ENCODE measurements at regions not wholly inside any gene's neighbourhood (a gene's known extent, or its start where the extent isn't known, plus 50 kb on each side); places are given as distances from the start of the nearest gene placed in this dataset.

DNA sequence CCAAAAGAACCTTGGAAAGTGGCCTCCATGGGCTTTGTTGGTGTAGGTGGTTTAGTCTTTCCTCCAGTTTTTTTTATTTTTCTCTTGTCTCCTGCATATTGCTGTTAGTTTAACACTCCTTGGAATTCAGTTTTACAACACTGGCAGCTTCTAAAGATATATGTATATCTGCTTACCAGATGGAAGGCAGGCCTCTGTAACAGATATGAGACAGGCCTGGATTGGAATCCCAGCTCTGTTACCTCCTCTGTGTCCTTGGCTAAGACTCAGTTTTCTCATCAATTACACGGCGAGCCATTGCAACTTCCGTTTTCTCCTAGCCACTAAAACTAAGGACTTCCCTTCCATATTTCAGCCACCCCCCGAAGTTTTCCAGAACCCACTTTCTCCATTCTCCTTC is 133.4 kb upstream of the SMAD1 start:
- no peaks in the 10 kb centered on the region for H3K27me3 ChIP-seq (ENCODE audit: insufficient read depth, low read length, poor library complexity, severe bottlenecking)
- no peaks in the 10 kb centered on the region for H3K9me2 ChIP-seq (replicated peaks; ENCODE audit: low read depth, low read length)
- H3K4me1 ChIP-seq (ENCODE audit: insufficient read depth, low read length, poor library complexity, severe bottlenecking): peaks cover 7% of the 10 kb centered on the region
- H3K9ac ChIP-seq (ENCODE audit: low read depth, low read length, poor library complexity, severe bottlenecking): no peak overlapping the region
- no peak overlapping the region for H3K4me3 ChIP-seq (ENCODE audit: low read length, poor library complexity, severe bottlenecking)
- H2AFZ ChIP-seq (ENCODE audit: low read length): no peak overlapping the region
- no peak overlapping the region for H3K4me2 ChIP-seq (ENCODE audit: low read depth, low read length, poor library complexity, severe bottlenecking)
- no peak for TF ChIP-seq EZH2phosphoT487 (IDR thresholded peaks at IDR 0.05; ENCODE audit: borderline replicate concordance)
- TF ChIP-seq, protein P1, sequence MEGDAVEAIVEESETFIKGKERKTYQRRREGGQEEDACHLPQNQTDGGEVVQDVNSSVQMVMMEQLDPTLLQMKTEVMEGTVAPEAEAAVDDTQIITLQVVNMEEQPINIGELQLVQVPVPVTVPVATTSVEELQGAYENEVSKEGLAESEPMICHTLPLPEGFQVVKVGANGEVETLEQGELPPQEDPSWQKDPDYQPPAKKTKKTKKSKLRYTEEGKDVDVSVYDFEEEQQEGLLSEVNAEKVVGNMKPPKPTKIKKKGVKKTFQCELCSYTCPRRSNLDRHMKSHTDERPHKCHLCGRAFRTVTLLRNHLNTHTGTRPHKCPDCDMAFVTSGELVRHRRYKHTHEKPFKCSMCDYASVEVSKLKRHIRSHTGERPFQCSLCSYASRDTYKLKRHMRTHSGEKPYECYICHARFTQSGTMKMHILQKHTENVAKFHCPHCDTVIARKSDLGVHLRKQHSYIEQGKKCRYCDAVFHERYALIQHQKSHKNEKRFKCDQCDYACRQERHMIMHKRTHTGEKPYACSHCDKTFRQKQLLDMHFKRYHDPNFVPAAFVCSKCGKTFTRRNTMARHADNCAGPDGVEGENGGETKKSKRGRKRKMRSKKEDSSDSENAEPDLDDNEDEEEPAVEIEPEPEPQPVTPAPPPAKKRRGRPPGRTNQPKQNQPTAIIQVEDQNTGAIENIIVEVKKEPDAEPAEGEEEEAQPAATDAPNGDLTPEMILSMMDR (conservative IDR thresholded peaks at IDR 0.05; ENCODE audit: low read length): no peak
- no peaks in the 10 kb centered on the region for H4K20me1 ChIP-seq (ENCODE audit: insufficient read depth, low read length, poor library complexity, severe bottlenecking)
- no peaks in the 10 kb centered on the region for H3K36me3 ChIP-seq (ENCODE audit: insufficient read depth, low read length)
- H3K79me2 ChIP-seq (ENCODE audit: insufficient read depth, low read length): no peaks in the 10 kb centered on the region
- H3F3A ChIP-seq (ENCODE audit: low read depth): no peaks in the 10 kb centered on the region
- no peaks in the 10 kb centered on the region for H3K9me3 ChIP-seq (ENCODE audit: insufficient read depth, low read depth, low read length)

DNA sequence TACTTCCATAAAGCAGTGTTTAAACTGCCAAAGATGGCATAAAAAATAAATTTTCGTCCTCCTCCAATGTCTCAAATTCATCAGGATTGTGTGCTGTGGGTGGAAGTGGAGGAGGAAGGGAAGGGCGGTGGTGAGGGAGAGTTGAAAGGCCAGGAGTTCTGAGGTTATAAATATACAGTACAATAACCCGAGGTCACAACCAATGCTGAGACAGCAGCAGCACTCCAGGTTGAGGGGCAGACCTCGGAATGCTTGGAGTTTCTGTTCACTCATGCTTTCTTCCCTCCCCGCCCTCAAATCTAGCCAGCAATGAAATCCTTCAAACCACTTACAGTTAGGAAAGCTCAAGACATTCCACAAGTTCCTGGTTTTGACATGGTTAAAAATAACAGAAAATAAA is 134.0 kb upstream of the SMAD1 start:
- no peaks in the 10 kb centered on the region for H4K20me1 ChIP-seq (ENCODE audit: insufficient read depth, low read length, poor library complexity, severe bottlenecking)
- H3K79me2 ChIP-seq (ENCODE audit: insufficient read depth, low read length): no peaks in the 10 kb centered on the region
- H3K4me2 ChIP-seq (ENCODE audit: low read depth, low read length, poor library complexity, severe bottlenecking): no peak overlapping the region
- no peaks in the 10 kb centered on the region for H3K36me3 ChIP-seq (ENCODE audit: insufficient read depth, low read length)
- H3F3A ChIP-seq (ENCODE audit: low read depth): no peaks in the 10 kb centered on the region
- H3K9ac ChIP-seq (ENCODE audit: low read depth, low read length, poor library complexity, severe bottlenecking): no peak overlapping the region
- H3K9me2 ChIP-seq (replicated peaks; ENCODE audit: low read depth, low read length): no peaks in the 10 kb centered on the region
- TF ChIP-seq EZH2phosphoT487 (IDR thresholded peaks at IDR 0.05; ENCODE audit: borderline replicate concordance): no peak
- TF ChIP-seq, protein P1 (conservative IDR thresholded peaks at IDR 0.05; ENCODE audit: low read length): no peak
- peaks cover 13% of the 10 kb centered on the region for H3K4me1 ChIP-seq (ENCODE audit: insufficient read depth, low read length, poor library complexity, severe bottlenecking)
- no peak overlapping the region for H2AFZ ChIP-seq (ENCODE audit: low read length)
- H3K9me3 ChIP-seq (ENCODE audit: insufficient read depth, low read depth, low read length): no peaks in the 10 kb centered on the region
- no peaks in the 10 kb centered on the region for H3K27me3 ChIP-seq (ENCODE audit: insufficient read depth, low read length, poor library complexity, severe bottlenecking)
- no peak overlapping the region for H3K4me3 ChIP-seq (ENCODE audit: low read length, poor library complexity, severe bottlenecking)

DNA sequence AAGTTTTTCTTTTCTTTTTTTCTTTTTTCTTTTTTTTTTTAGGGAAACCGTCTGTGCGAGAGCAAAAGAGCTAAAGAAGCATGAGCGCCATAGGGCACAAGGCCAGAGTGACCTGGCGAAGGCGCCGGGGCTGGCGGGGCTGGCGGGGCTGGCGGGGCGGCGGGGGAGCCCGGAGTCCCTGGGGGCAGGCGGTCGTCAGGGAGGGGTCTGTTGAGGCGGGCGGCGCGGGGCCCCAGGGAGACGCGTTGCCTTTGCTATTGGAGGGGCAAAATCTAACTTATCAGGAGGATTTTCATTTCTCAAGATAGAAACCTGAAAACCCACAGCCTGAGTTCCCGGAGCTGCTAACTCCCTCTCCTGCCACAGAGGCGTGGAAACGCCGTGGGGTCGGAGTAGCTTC is 135.6 kb upstream of the SMAD1 start:
- Histone ChIP-seq H3K9me2 (replicated peaks; ENCODE audit: low read depth, low read length) (no peaks in the 10 kb centered on the region), H3K4me1 (ENCODE audit: insufficient read depth, low read length, poor library complexity, severe bottlenecking) (peaks cover 14% of the 10 kb centered on the region), H3K4me2 (ENCODE audit: low read depth, low read length, poor library complexity, severe bottlenecking) (no peak overlapping the region), H3K9me3 (ENCODE audit: insufficient read depth, low read depth, low read length) (no peaks in the 10 kb centered on the region), H2AFZ (ENCODE audit: low read length) (no peak overlapping the region), H3K4me3 (ENCODE audit: low read length, poor library complexity, severe bottlenecking) (no peak overlapping the region), H3K79me2 (ENCODE audit: insufficient read depth, low read length) (no peaks in the 10 kb centered on the region), H3K36me3 (ENCODE audit: insufficient read depth, low read length) (no peaks in the 10 kb centered on the region), H3K27me3 (ENCODE audit: insufficient read depth, low read length, poor library complexity, severe bottlenecking) (no peaks in the 10 kb centered on the region), H3F3A (ENCODE audit: low read depth) (no peaks in the 10 kb centered on the region), H4K20me1 (ENCODE audit: insufficient read depth, low read length, poor library complexity, severe bottlenecking) (no peaks in the 10 kb centered on the region), H3K9ac (ENCODE audit: low read depth, low read length, poor library complexity, severe bottlenecking) (no peak overlapping the region)
- TF ChIP-seq EZH2phosphoT487 (IDR thresholded peaks at IDR 0.05; ENCODE audit: borderline replicate concordance): no peak
- TF ChIP-seq, protein P1 (conservative IDR thresholded peaks at IDR 0.05; ENCODE audit: low read length): no peak
